Activated CD4-positive, CD25-positive, alpha-beta regulatory T cell treated with anti-CD3 and anti-CD28 coated beads, Interleukin-2, amount 50 U/mL, for 72 hours (primary cell): ENCODE measurements at regions not wholly inside any gene's neighbourhood (a gene's known extent, or its start where the extent isn't known, plus 50 kb on each side); places are given as distances from the start of the nearest gene placed in this dataset.

ENCODE experiments used
- DNase-seq: peaks from one replicate; pipeline ENCODE4 v3.0.0; 2021

GRCh38 chr6:170110201-170111140 is 180.4 kb downstream of the DLL1 start:
- no peak for DNase-seq

- DNase-seq: no peak
Measured at GRCh38 chr6:170108890-170109587, 181.8 kb downstream of the DLL1 start.

GRCh38 chr6:170108456-170108855 is 182.4 kb downstream of the DLL1 start:
- no peak for DNase-seq

- DNase-seq: no peak
Measured at GRCh38 chr6:170107606-170108222, 183.2 kb downstream of the DLL1 start.

GRCh38 chr6:170106906-170107525 is 183.9 kb downstream of the DLL1 start:
- DNase-seq: no peak

GRCh38 chr6:170102582-170103481 is 188.0 kb downstream of the DLL1 start:
- no peak for DNase-seq

- DNase-seq: no peak
Measured at GRCh38 chr6:170102038-170102437, 188.8 kb downstream of the DLL1 start.

GRCh38 chr6:170101281-170102035 is 189.4 kb downstream of the DLL1 start:
- DNase-seq: no peak

GRCh38 chr6:170100046-170100445 is 190.8 kb downstream of the DLL1 start:
- no peak for DNase-seq

GRCh38 chr6:170099387-170099786 is 191.5 kb downstream of the DLL1 start:
- no peak for DNase-seq

GRCh38 chr6:170098428-170099170 is 192.3 kb downstream of the DLL1 start:
- no peak for DNase-seq

- no peak for DNase-seq
Measured at GRCh38 chr6:170097505-170098427, 193.1 kb downstream of the DLL1 start.

GRCh38 chr6:170096803-170097504 is 193.9 kb downstream of the DLL1 start:
- no peak for DNase-seq

GRCh38 chr6:170096191-170096802 is 194.6 kb downstream of the DLL1 start:
- DNase-seq: no peak

- no peak for DNase-seq
Measured at GRCh38 chr6:170095273-170095981, 195.5 kb downstream of the DLL1 start.

GRCh38 chr6:170094686-170095272 is 196.1 kb downstream of the DLL1 start:
- DNase-seq: peak; percentile 27
